ENCODE measurements at regions not wholly inside any gene's neighbourhood (a gene's known extent, or its start where the extent isn't known, plus 50 kb on each side); places are given as distances from the start of the nearest gene placed in this dataset.

DNA sequence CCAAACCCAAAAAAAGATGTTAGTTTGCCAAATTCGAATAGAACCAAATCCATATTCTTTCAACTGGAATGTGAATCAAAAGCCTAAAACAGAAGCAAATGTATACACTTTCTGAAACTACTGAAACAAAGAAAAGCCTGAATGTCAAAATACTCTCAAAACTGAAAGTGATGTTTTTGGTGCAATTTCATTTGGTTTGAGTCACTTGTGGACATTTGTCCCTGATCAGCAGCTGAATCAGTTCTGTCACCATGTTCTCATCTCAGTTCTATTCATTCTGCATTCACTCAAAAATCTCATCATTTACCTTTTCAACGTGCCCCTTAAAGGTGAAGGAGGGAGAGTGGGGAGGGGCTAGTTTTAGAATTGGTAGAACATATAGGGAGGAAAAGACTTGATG, 266.8 kb downstream of the ABHD5 start:
- DNase-seq: no peak

DNA sequence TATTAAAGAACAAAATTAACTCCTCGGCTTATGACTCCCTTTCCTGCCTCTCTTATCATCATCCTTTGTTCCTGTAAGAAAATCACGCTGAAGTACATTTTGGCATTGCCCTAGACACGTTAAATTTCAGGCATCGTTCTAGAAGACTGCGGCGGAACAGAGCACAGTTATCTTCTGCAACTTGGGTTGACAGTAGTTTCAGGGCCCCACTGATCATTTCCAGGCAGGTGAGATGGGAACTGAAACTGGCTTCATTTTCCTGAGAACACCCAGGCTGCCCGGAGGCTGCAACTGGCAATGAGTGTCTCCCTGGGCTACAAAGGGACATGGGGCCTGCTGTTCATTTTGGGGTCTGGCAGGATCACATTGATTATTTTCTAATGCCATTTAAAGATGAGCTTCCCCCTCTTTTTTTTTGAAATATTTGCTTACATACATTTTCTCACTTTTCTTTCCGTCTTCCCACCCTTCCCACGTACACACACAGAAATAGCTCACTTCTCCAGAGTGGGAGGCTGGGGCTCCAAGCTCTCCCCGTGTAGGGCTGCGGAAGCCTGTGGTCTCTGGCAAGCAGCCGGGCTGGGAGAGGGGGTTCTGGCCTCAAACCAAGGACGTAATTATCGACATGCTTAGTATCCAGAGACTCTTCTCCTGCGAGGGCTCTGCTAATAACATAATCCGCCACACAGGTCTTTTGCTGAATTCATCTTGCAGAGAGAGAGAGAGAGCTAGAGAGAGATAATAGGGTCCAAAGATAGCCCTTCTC, 267.4 kb downstream of the ABHD5 start:
- DNase-seq: no peak

DNA sequence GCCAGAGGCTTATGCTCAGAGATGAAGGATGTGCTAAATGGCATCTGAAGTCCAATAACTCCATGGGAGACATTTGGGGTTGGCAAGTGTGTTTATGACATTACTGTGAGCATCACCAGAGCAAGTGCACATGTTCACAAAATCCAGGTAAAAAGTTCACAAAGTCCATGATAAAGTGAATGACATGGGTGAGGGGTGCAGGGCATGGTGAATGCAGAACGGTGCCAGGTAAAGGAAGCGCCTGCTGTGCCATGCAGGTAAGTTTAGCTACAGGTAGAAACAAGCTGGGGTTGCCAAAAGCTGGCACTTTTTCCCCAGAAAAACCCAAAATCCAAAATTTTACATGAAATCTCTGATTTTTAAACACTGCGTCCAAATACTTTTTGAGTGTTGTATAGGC, 268.2 kb downstream of the ABHD5 start:
- no peak for DNase-seq

DNA sequence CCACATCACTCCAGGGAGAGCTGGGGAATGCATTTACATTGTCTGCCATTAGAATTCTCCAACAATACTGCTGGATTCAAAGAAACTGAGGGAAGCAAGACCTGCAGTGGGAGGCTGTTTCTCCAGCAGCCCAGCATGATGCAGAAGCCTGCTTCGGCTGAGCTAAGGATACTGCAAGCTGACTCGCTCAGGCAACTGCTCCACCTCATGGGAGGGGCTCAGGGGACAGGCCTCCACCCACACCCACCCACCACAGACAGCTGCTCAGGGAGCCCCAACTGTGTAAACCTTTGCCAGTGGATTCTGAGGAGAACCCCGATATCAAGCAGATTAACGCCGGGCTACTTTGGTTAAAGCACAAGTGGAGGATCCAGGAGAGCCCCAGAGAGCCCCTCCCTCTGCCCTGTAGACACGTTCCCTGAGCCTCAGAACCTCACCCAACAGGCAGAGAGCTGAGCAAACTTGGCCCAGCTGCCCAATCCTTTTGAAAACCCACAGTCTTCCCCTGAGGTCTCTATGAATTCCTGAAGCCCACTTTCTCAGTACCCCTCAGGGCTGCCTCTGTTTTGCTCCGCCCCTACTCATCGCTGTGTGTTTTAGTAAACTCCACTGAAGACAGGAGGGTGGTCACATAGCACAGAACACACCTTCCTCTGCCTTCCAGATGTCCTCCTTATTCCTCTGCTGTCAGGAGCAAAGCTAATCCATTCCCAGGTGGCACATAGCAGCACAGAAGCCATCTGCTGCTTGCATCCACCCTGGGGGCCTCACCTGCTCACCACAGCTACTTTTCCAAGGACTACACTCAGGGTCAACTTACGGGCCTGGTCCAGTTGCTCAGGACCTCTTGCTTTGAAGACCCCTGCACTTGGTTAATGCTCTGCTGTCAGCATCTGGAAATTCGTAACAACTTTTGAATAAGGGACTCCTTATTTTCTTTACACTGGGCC, 269.0 kb downstream of the ABHD5 start:
- DNase-seq: no peak

DNA sequence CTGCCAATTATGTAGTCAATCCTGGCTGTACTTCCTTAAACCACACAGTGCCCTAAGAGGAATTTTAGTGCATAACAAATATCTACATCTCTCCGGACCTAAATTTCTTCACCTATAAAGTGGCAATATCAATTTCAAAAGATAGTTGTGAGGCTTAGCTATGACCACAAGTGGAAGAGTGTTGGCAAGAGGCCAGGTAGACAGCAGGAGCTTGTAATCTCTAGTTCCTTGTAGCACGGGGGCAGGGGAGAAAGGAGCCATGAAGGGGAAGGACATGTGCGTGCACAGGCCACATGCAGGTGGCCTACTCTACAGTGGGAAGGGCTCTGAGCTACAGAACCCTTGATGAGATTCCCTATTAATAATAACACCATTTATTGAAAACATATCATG, 269.7 kb downstream of the ABHD5 start:
- DNase-seq: no peak

DNA sequence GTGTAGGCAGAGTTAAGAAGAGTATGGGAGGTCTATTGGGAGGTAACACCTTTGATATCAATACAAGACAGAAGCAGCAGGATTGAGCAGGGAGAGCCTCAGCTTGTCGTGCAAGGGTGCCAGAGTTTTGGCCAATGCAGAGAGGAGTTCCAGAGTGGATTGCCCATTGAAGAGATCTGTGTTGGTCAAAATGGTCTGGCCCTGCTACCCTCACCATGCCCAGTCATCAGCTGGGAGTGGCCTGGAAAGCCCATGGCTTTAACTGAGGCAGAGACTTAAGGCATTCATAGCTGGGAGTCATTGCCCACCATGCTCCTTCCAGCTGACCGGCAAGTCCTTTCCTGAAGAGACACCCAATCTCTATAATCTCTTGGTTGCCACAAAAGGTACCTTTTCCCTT, 271.3 kb downstream of the ABHD5 start:
- DNase-seq: no peak

DNA sequence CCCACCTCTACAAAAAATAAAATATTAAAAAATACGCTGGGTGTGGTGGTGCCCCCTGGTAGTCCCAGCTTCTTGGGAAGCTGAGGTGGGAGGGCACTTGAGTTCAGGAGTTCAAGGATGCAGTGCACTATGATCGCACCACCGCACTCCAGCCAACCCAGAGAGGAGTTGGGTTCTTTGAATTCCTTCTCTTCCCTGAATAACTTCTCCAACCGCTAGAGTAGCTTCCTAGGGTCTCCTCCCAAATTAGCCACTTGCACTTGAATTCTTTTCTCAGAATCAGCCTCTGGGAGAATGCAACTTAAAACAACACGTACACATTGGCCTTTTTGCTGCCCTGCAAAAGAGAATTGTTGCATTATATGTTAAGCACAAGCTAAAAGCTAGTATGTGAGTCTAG, 272.5 kb downstream of the ABHD5 start:
- DNase-seq: no peak

DNA sequence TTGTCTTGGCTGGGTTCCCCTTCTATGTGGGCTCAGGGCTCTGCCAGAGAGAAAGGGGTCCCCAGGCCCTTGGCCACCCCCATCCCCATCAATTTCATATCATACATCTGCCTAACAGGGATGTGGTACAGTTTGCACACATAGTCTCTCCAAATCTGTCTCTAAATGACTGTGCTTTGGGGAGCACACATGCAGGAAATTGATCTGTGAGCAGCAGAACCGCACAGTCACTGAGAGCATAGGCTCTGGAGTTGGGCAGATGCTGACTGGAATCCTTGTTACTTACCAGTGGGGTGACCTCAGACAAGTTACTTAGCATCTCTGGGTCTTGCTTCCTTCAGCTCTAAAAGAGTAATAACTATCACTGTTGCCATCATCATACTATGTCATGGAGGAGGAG, 273.9 kb downstream of the ABHD5 start:
- DNase-seq: no peak

DNA sequence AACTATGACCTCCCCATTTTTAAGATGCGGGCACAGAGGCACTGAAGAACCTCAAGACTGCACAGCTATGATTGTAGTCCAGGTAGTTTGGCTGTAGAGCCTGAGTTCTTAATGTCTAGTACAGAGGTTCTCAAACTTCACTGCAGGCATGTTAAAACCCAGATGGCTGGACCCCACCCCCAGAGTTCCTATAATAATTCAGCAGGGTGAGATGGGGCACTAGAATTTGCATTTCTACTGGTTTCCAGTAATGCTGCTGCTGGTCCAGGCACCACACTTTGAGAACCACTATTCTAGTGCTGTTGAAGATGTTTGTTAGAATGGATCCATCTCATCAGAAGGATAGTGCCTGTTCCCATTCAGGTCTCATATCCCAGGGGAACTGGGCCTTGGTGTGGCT, 274.9 kb downstream of the ABHD5 start:
- DNase-seq: no peak

DNA sequence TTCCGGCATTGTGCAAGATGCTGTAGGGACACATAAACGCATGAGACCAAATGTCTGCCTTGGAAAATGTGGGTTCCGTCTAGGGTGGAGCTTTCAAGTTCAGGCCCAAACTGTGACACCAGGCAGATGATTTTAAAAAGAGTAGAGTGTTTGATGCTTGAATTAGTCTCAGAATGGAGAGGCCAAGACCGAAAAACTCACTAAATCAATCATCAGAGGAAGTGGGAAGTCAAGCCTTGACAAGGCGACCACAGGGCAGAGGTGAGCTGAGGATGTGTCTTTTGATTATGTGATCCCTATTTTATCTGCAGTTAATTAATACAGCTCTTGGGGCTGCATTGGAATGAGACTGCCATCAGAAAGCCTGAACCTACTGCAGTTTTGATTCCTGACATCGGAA, 275.4 kb downstream of the ABHD5 start:
- no peak for DNase-seq

DNA sequence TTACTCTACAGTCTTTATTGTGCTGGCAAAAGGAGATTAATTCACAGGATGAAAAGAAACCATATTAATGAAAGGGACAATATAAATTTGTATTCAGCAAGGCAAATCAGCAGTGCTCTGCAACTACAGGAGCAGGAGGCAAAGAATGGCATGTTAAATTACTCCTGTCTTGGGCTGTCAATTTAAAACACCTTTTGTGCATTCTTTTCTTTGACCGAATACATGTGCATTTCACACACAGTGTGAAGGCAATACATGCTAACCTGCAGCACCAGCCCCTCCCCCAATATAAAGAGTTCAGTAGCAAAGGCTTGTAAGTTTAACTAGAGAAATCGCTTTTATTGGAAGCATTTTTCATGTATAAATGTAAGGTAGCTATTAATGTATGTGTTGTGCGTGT, 275.2 kb upstream of the TOPAZ1 start:
- no peak for DNase-seq

DNA sequence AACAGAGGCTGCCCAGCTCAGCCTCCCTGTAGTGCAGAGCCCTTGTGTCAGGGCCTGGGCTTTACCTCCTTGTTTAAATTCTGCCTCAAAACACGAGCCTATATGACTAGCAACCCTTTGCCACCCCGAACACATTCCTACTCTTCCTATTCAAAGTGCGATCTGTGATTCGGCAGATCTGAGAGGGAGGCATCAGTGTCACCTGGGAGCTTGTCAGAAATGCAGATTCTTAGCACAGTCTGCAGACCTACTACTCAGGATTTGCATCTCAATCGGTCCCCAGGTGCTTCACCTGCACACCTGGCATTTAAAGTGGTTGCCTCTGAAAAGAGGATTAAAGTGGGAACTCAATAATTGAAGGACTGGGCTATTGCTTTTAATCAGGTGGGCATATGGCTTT, 273.2 kb upstream of the TOPAZ1 start:
- DNase-seq: no peak

DNA sequence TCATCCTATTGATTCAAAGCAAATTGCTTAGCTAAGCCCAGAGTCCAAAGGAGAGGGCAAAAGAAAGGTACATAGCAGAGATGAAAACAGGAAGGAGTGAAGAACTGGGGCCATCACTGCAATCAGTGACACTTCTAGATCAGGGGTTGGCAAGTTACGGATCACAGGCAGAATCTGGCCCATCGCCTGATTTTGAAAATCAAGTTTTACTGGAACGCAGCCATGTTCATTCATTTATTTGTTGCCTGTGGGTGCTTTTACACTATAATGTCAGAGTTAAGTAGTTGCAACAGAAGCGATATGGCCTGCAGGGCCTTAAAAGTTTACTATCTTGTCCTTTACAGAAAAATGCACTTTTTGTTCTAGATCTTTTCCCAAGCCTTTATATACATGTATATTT, 271.7 kb upstream of the TOPAZ1 start:
- no peak for DNase-seq

DNA sequence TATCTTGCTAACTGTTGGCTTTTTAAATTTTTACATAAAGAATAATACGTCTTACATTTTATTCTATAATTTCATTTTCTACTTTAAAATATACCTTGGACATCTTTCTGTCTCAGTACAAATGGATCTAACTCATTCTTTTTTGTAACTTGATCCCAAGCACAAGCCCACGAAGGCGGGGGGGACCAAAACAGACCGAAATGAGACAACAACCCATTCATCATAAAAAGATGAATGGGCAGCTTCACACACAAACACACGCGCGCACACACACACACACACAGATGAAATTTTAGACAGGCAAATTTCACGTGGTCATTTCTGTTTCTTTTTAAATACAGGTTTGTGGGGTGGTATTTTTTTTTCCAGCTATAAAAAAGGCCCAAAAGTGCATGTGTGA, 271.3 kb upstream of the TOPAZ1 start:
- no peak for DNase-seq

DNA sequence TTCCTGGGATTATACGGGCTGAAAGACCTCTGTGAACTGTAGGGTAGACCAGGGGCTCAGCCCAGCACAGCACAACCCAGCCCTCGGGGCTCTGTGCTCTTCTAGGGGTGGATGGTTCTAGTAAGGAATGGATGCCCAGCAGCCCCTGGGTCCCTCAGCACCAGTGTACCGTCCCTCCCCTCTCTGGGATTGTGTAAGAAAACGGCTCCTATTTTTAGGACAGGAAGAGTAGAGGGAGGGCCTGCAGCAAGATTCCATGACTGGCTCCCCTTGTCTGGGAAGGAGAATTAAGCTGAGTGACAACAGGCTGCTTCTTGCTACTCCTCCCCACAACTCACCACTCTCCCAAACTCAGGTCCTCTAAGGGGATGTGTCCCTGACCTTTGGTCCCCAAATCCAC, 270.8 kb upstream of the TOPAZ1 start:
- no peak for DNase-seq

DNA sequence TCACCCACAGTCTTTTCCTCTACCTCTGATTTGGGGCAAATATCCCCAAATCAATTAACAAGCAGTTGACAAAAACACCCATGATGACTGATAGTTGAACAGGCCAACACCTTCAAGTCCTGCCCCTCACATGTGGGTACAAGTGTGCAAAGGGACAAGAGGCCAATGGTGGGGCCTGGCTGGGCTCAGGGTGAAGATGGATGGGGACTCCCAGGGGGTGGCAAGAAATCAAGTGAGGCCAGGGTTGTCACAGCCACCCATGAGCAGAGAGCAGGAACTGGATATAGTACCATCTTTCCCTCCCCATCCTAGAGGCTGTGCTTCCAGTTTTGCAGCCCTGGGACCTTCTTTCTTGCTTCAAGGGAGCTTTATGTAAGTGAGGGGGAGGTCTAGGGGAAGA, 270.2 kb upstream of the TOPAZ1 start:
- no peak for DNase-seq

DNA sequence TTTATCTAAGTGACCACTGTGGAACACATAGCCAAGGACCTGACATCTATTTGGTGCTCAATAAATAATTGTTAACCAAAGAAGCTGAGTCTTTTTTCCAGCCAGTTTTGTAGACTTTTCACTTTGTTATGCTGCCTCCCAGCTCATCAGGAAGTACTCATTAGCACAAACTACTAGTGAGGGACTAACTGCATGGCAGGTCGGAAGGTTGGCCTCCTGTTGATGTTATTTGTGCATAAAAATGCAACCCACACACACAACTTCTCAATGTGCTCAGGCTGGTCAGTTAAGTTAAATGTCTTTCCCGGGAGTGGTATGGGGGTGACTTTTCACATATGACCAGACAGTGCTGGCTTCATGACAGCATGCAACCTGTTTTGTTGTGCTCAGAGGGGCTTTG, 263.0 kb upstream of the TOPAZ1 start:
- DNase-seq: no peak

DNA sequence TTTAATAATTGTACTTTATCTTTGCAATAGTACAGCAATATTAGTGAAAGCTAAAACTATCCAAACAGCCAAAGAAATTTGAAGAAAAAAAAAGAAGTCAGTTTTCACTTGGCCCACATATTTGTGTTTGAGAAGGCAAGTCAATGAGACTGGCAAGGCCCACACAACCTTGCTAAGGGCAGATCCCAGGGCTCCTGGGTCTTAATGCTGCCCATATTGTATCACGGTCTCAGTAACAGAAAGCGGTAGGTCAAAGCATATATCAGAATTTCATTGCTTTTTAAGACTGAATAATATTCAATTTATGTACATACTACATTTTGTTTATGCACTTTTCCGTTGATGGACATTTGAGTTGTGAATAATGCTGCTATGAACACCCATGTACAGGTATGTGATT, 262.0 kb upstream of the TOPAZ1 start:
- DNase-seq: no peak

DNA sequence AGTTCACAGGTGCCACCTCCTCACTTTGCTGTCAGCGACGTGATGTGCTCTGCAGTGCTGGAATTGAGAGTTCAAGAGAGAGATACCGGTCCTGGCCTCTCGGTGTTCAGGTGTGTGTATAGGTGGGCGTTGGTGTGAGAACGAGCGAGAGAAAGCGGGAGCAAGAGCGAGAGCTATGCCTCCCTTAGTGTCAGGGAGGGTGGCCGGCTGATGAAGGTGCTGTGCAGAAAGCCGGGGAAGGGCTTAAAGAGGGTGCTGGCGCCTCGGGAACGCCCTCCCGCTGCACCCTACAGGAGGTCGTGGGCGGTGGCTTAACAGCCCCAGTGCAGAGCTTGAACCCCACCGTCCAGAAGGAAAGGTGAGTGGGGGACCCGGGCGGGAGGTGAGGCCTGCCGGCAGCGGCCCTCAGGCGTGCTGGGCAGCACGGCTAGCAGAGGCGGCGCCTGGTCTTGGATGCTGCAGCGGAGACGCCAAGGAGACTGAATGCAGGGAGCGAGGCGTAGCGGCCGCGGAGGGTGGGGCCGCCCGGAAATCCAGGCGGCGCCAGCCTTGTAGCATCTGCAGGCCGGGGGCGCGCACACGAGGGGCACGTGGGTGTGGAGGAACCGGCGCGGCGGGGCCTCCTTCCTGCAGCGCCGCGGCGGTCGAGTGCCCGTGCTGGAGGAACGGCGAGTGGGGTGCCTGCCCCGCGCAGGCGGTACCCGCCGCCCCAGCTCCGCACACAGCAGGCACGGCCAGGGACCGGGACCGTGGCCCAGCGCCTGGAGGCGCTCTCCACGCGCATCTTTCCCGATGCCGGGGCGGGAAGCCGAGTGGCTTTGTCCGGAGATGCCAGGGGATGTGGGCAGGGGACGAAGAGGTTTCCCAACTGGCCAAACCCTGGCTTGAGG, 246.8 kb upstream of the TOPAZ1 start:
- peak; percentile 9 for DNase-seq

DNA sequence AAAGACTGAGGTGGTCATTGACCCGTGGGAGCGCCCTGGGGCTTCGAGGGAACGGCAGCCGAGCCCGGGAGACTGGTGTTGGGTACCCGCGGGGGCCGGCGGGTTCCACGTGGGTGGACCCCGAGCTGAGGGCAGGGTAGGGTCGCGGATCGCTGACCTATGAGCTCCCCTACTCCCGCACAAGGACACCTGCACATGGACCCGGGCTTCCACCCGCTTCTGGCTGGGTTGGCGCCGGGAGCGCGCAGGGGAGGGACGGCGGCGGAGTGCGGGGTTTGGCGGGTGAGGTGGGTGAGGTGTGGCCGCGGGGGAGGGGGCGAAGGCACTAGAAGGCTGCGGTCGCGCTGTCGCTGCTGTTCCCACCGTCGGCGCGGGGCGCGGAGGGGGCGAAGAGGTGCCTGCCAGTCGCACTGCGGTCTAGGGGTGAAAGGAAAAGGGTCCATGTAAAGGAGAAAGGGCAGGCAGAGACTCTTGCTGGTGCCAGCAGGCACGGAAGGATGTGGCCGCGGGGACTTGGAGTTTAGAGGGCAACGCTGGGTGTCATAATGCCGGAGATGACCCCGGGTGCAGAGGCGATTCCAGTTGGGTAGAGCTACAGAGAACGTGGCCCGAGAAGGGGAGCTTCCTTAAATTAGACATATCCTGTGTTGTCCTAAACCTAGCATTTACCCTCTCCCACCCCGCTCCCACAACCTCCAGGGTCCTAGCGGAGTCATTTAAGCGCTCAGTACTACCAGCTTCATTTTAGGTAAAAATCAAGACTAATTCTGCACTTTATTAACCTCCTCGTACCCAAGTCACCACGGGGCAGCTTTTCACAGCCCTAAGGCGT, 245.9 kb upstream of the TOPAZ1 start:
- no peak for DNase-seq

DNA sequence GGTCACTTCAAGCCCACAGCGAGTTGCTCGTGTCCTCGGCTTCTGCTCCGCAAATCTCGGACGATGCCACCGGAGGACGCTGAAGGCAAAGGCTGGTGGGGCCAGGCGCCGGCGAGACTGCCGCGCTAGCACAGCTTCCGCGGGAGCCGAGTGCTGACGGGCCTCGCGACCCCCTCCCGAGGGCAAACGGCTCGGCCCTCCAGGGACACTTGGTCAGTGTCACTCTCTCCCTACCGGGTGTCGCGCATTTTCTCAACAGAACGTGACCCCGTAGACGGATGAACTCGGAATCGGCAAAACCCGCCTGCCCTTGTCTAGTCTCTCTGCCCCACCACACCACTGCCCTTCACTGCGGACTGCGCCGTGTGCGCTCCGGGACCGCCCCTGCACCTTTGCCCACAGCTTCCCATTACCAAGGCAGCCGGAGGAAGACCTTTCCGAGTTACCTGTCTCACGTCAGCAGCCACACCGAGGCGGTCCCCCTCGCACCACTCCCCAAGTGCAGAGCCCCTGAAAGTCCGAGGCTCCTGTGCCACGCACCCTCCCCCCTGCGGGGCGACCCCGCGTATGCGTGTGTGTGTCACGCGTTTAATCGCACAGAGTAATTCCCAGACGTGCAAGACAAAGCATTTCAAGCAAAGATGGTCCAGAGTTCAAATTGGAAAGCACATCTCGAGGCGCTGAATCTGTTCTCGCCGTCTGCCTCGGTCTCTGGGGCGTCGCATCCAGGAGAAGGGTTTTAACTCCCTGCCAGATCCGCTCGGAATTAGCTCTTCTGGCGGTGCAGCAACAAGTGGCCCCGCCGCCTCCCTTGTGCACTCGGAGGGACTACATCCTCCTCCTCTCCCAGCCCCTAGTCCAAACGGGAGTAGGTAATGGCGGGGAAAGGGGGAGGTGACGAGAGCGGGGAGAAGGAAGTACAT, 245.0 kb upstream of the TOPAZ1 start:
- DNase-seq: no peak
